GM18526 (cell line): ENCODE measurements at regions not wholly inside any gene's neighbourhood (a gene's known extent, or its start where the extent isn't known, plus 50 kb on each side); places are given as distances from the start of the nearest gene placed in this dataset.

Source experiments
- POLR2A ChIP-seq: IDR thresholded peaks from 3 replicates; pipeline ENCODE4 v1.6.1; 2011; ENCODE audit not compliant: insufficient read length; ENCODE audit errors: extremely low read depth

DNA sequence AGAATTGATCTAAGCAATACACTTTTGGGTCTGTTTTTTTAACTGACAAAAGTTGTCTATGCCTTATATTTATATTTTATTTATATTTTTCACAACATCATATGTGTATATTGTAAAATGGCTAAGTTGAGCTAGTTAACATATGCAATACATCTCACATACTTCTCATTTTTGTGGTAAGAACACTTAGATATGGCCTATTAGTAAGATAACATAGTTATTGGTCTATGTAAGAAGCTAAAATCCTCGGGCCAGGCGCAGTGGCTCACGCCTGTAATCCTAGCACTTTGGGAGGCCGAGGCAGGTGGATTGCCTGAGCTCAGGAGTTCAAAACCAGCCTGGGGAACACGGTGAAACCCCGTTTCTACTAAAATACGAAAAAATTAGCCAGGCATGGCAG lies 275.6 kb upstream of the ID2 start:
- TF ChIP-seq POLR2A, result no peak

DNA sequence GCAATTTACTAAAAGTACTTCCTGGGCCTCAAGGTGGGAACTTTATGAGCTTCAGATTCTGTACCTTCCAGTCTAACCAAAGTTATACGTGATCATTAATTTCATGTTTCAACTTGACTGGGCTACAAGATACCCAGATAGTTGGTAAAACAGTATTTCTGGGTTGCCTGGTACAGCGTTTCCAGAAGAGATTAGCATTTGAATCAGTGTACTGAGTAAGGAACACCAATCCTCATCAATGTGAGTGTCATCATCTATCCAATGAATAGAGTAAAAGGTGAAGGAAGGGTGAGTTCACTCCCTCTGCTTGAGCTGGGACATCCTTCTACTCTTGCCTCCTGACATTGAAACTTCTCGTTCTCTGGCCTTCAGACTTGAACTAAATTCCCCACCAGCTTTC lies 274.5 kb upstream of the ID2 start:
- TF ChIP-seq POLR2A, result no peak

DNA sequence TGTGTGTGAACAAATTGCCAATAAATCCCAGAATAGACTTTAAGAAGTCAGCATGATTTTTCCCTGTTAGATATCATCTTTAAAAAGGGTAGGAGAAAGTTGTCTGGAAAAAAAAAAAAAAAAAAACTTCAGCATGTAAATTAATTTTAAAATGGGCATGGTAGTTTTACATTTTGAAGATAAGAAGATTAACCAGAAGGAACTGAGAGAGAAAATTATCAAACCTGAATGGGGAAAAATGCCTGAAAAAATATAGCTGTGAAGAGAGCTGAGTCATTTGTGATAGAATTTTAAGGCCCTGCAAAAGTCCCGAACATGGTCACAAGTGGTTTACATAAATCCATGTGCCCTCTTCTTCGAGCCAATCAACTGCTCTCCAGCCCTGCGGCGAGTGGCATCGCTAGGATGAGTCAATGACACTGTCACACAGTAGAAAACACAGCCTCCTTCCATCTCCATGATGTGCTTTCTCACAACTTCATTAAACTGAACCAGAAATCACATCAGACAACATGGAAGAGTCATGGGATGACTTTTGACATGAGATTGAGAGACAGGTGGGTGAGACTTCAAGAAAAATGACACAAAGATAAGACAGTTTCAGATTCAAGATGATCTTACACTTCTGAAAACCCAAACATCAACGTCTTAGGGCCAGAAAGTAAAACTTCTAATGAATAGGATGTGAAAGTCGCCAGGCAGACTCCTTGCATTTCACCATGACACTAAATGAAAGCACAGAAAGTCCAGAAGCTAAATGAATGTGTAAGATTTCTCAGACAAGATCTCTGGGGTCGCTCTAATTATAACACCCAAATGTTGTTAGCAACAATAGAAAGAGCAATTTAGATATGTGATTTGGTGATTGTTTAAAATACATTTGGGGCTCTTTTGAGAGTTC lies 273.0 kb upstream of the ID2 start:
- TF ChIP-seq POLR2A, result no peak

DNA sequence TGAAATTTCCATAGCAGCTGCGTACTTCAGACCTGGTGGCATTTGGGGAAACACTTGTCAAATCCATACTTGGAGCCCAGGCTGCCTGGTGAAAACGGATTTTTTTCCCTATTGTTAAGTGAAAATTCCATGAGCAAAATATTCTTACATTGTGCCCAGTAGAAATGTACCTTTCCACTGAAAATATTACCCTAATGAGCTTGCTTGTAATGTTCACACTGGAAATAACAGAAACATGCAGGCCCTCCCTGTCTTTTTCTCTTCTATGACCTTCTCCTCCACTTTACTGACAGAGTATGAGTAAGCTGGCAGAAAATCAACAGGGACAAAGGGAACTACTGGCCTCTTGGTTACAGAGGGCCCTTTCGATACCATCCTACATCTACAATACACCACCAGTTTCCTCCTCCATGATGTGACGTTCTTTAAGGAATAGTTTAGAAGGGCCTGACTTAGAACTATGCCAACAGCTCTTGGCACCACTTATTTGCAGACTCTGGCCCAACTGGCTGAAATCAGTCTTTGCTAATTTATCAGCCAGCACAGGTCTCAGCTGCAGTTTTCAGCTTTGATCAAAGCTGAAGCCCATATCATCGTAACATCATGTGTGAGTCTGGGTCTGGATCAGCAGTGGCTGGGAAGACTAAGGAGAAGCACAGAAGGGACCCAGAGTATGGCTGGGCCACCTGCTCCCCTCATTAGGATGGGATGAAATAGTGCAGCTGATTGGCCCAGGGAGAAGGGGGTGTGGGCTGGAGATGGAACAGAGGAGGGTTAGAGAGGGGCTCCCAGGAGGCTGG lies 272.2 kb upstream of the ID2 start:
- TF ChIP-seq POLR2A, result no peak

DNA sequence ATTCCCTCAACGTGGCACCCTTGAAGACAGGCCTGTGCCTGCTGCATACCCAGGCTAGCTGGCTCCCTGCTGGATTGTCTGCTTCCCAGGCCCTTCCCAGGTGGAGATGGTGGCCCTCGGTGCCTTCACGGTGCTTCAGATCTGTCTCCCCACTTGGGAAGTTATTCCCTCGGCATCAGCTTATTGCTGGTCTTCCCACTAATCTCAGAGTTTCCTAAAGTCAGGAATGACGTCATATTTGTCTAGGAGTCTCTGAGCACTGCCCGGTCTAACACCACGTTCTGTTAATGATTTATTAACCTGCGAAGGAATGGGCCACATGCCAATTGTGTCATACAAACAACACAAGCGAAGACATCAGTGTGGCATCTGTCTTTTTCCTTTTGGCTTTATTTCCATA lies 269.8 kb upstream of the ID2 start:
- no peak for TF ChIP-seq POLR2A

DNA sequence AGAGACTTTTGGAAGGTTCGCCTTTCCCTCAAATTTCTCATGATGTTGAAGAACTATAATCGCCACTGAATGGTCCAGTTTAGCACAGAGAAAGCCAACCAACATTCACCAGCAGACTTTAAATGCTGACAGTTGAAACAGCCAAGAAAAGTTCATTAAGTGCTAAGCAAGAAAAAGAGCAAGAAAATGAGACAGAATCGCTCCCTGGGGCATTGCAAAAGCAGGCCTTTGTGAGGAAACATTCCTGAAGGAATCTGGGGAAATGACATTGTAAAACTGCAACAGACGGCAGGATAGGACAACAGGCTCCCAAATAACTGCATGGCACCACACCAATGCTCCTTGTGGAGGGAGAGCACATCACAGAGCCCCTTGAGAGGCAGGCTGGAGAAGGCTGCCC lies 269.3 kb upstream of the ID2 start:
- no peak for TF ChIP-seq POLR2A

DNA sequence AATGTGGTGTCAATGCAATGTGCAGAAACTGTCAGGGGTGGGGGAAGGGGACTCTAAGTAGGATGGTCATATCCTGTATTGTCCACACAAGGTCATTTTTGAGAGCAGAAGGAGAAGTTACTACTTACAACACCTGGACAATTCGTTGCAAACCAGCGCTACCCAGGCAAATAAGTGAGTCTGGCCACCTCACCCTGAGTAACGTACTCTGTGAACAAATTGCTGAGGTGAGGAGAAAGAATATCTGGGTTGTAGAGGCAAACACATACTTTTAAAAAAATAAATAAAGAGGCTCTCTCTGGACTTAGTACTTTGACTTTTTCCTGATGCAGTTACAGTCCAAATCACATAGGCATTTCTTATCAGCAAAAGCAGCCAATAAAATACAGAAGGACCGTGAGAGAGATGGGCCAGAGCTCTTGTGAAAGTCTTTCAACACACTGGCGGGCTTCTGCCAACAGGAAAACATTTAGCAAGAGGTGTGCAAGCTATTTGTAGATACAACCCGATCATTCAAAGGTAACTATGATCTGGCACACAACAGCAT lies 268.2 kb upstream of the ID2 start:
- TF ChIP-seq POLR2A, result no peak

DNA sequence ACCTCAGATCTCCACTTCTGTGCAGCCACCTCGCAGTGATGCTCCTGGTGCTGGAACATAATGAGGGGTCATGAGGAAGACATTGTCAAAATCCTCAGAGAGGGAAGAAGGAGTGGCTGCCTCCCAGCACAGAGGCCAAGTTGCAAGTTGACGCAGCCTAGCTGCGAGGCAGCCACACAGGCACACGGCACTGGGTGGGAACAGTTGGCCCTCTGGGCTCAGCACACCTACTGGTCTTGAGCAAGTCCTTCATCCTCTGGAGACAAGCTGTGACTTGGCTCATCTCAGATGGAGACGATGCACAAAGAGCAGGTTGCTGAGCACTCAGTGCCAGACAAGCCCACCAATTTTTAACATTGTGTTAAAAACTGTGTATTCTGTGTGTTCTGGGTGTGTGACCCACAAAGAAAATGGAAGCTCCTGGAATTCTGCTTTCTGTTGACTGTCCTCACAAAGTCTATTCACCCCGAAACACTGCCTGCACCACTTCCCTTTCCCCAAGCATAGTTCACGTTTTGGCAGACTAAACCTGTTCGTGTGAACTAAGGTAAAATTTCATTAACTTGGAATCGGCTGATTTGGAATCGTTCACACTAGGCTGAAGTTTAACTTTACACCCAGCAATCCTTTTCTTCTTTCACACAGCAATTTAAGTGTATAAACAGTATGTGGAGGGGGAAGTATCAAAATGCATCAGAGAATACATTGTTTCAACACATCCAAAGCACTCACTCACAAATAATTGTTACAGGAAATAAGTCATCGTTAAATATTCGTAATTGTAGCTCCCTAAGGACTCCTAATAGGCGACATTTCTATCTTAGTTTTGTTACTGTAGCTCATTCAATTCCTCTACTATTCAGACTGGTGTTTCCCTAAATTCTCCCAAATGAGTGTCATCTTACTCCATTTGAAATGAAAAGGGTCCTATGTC lies 266.6 kb upstream of the ID2 start:
- TF ChIP-seq POLR2A, result no peak

DNA sequence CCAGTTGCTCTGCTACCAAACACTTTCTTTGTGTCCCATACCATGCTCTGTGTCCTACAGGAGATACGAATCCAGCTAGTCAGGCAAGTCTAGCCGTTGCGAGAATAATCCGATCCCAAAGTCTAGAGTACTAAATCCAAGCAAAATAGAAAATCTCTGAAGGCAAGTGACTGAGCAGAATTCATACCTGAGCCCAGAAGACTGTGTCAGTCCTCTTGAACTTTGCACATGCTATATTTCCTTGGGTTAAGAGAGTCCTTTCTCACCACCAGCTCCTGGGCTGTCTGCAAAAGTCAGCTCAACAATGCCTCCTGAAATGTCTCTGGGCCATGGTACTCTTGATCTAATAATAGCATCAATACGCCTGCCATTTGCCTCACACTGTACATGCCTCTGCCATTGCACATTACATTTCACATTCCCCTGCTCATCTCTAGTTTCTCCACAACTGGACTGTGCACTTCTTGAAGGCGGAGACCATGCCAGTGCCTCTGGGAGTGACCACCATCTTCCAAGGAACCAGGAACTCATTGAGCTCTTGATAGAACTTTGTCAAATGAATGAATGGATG lies 265.8 kb upstream of the ID2 start:
- no peak for TF ChIP-seq POLR2A

DNA sequence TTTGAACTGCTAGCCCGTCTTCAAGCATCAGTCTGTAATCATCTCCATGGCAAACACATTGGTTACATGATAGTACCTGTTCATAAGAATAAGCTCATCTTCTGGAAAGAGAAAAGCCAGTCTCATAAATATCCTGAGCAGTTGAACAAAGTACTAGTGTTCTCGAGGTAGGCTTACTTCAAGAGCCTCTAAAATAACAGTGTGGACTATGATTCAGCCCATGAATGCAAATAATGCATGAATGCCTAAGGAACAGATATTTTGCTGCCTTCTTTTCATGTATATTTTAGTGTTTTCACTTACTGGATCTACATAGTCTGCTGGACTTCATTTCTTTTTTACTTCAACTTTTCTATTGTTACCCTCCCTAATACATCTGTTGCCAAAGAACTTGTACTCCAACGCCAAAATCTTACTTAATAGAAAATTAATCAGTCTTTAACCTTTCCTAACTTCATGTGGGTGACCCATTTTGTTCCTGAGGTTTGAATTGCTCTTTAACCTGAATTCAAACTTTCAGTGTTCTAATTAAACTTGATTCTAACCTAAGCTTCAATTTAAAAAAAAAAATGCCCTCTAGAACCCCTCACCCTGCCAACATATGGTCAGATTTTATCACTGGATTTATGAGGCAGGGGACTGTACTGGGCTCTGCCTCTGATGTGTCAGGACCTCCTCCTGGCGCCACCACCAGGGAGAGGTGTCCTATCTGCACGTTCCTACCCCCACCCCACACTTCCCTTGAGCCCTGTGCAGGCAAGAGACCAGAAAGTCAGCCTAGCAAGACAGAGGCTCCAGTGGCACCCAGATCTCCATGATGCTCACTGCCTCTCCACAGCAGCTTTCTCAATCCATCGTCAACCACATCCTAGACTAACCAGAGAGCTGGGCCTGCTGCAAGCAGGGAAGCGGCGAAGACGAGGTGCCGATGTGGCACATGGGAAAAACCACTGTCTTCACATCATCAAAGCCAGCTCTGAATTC lies 264.7 kb upstream of the ID2 start:
- TF ChIP-seq POLR2A, result no peak

DNA sequence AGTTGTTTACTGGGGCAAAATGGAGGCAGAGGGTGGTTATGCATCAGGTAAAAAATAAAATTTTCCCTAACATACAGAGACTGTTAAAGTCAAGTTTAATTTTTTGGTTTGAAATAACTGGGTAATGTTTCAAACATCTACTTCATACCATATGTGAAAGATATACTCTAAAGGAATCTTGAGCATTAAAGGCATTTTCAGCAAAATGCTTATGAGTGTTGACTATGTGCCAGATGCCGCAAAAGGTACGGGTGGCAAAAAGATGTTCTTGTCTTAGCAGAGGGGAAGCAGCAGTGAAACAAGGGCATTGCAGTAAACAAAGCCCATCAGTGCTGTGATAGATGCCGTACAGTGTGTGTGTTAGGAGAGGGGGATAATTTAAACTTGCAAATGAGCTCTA lies 263.1 kb upstream of the ID2 start:
- no peak for TF ChIP-seq POLR2A

DNA sequence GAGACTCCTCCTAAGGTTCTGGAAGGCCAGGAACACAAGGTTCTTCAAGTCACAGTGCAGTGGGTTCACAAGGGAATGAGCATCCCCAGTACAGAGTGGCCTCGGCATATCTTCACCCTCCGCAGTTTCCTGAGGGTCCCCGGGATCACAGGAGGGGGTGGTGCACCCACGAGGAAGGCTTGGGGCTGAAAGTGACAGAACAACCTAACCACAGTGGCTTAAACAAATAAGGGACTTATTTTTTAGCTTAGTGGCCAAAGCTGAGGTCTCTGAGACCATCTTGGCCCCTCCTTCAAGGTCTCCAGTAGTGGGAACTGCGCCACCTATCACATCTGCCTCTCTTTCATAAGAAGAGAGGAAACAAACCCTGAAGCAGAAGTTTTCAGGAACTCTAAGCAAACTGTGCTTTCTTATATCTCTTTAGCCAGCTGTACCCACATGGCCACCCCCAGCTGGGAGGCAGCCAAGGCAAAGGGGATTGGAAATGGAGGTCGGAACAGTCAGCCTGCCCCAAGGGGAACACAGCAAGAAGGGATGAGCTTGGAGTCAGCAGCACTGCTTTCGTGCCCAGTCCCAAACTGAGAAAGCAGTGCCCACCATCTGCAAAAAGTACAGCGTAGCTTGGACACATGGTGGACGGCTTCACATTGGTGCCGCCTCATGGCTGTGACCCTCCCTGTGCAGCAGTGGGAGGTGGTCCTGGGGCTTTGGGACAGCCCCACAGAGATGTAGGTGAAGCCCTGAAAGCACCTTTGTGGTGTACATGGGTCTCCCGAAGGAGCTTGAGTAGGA lies 260.0 kb upstream of the ID2 start:
- no peak for TF ChIP-seq POLR2A

DNA sequence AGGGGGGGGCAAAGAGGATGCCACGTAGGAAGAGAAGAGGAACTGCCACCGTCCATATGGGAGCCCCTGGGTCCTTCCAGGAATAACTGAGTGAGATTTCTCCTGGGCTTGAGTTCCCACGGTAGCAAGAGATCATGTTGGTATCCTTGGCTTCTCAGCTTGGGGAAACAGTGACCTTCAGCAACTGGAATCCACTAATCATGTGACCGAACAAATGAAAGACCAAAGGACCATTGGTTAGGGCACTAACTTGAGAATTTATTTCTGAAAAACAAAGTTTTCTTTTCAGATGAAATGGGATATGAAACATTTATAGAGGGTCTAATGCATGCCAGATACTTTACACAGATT lies 259.4 kb upstream of the ID2 start:
- TF ChIP-seq POLR2A, result no peak
